NB4 (cell line): ENCODE measurements at regions not wholly inside any gene's neighbourhood (a gene's known extent, or its start where the extent isn't known, plus 50 kb on each side); places are given as distances from the start of the nearest gene placed in this dataset.

Experiments
- DNase-seq: peaks from one replicate; pipeline ENCODE4 v3.0.0; 2010; ENCODE audit warnings: low read depth
- H3K4me3 ChIP-seq: one replicate; pipeline ENCODE4 v1.5.1; 2011; ENCODE audit warnings: mild to moderate bottlenecking, low read depth, low read length, moderate library complexity
- CTCF ChIP-seq: IDR thresholded peaks from one replicate; pipeline ENCODE4 v1.5.1; 2012; ENCODE audit warnings: low read depth, low read length
- MAX ChIP-seq: IDR thresholded peaks from 2 replicates; pipeline ENCODE4 v1.6.1; 2011; ENCODE audit warnings: low read depth, low read length
- MYC ChIP-seq: IDR thresholded peaks from 2 replicates; pipeline ENCODE4 v1.6.1; 2011; ENCODE audit warnings: low read depth, low read length
- POLR2A ChIP-seq: IDR thresholded peaks from 2 replicates; pipeline ENCODE4 v1.6.1; 2011; ENCODE audit warnings: mild to moderate bottlenecking; ENCODE audit not compliant: insufficient read length; ENCODE audit errors: extremely low read depth

GRCh38 chr7:13050703-13051102 is 363.3 kb downstream of the ARL4A start:
- TF ChIP-seq MYC (no peak), CTCF (no peak), POLR2A (no peak), MAX (no peak)
- peak; percentile 27 for DNase-seq
- H3K4me3 ChIP-seq = no peak overlapping the region

GRCh38 chr7:13055732-13056368 is 368.4 kb downstream of the ARL4A start:
- no peak overlapping the region for H3K4me3 ChIP-seq
- DNase-seq = peak; percentile 67
- TF ChIP-seq MAX (no peak), MYC (peak; percentile 50; the same call in 1 of the 2 replicates)

GRCh38 chr7:13057462-13058200 is 370.2 kb downstream of the ARL4A start:
- no peak for TF ChIP-seq MYC
- TF ChIP-seq MAX = no peak
- no peak for TF ChIP-seq CTCF

GRCh38 chr7:13060173-13060572 is 372.7 kb downstream of the ARL4A start:
- DNase-seq = no peak
- H3K4me3 ChIP-seq = no peak overlapping the region
- TF ChIP-seq CTCF (no peak), MYC (no peak)

More at GRCh38 chr7:13057462-13058200, 370.2 kb downstream of the ARL4A start:
- DNase-seq = peak; percentile 40
- no peak overlapping the region for H3K4me3 ChIP-seq

- DNase-seq = no peak
- TF ChIP-seq CTCF = no peak
- TF ChIP-seq MYC = no peak
- no peak for TF ChIP-seq MAX
- no peak for TF ChIP-seq POLR2A
- H3K4me3 ChIP-seq = no peak overlapping the region
Measured at GRCh38 chr7:13061115-13061514, 373.7 kb downstream of the ARL4A start.

GRCh38 chr7:13062631-13063030 is 375.2 kb downstream of the ARL4A start:
- TF ChIP-seq CTCF (no peak), MAX (no peak), MYC (no peak), POLR2A (no peak)
- DNase-seq = no peak
- H3K4me3 ChIP-seq = no peak overlapping the region
